ENCODE measurements at regions not wholly inside any gene's neighbourhood (a gene's known extent, or its start where the extent isn't known, plus 50 kb on each side); places are given as distances from the start of the nearest gene placed in this dataset.
A peak's percentile ranks its signal among the peaks of the same experiment; 100 is the strongest.

DNA sequence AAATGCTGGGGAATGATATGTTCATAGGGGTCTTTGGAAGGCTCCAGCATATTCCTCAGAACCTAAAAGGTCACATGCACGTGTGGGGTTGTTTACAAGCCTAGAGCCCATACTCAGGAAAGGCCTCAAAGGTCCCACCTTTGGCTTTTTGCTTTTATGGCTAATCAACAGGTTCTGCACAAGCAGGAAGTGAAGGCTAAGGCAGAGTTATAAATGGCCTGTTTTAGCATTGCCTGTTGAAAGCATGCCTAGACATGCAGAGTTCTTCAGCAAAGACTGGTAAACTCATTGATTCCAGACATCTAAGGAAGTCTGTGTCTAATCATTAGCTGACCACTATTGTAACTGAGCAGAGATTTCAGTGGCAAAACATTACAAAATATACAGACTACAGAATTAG is 198.3 kb downstream of the KCNRG start:
- H3K4me3 ChIP-seq (replicated peaks; ENCODE audit: low read depth, low read length): no peak overlapping the region
- DNase-seq (ENCODE audit: low read depth): no peak
- TF ChIP-seq, protein P1, sequence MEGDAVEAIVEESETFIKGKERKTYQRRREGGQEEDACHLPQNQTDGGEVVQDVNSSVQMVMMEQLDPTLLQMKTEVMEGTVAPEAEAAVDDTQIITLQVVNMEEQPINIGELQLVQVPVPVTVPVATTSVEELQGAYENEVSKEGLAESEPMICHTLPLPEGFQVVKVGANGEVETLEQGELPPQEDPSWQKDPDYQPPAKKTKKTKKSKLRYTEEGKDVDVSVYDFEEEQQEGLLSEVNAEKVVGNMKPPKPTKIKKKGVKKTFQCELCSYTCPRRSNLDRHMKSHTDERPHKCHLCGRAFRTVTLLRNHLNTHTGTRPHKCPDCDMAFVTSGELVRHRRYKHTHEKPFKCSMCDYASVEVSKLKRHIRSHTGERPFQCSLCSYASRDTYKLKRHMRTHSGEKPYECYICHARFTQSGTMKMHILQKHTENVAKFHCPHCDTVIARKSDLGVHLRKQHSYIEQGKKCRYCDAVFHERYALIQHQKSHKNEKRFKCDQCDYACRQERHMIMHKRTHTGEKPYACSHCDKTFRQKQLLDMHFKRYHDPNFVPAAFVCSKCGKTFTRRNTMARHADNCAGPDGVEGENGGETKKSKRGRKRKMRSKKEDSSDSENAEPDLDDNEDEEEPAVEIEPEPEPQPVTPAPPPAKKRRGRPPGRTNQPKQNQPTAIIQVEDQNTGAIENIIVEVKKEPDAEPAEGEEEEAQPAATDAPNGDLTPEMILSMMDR (IDR thresholded peaks at IDR 0.05; ENCODE audit: low read length, missing control alignments): no peak

DNA sequence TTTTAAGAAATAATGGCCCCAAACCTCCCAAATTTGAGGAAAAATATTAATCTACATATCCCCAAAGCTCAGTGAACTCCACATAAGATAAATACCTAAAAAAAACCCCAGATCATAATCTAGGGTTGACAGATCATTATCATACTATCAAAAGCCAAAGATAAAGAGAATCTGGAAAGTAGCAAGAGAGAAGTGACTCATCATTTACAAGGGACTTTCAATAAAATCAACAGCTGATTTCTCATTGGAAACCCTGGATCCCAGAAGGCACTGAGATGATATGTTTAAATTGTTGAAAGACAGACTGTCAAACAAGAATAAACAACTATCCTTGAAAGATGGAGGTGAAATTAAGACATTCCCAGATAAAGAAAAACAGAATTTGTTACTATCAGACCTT is 199.3 kb downstream of the KCNRG start:
- no peak overlapping the region for H3K4me3 ChIP-seq (replicated peaks; ENCODE audit: low read depth, low read length)
- DNase-seq (ENCODE audit: low read depth): no peak
- TF ChIP-seq, protein P1 (IDR thresholded peaks at IDR 0.05; ENCODE audit: low read length, missing control alignments): no peak

DNA sequence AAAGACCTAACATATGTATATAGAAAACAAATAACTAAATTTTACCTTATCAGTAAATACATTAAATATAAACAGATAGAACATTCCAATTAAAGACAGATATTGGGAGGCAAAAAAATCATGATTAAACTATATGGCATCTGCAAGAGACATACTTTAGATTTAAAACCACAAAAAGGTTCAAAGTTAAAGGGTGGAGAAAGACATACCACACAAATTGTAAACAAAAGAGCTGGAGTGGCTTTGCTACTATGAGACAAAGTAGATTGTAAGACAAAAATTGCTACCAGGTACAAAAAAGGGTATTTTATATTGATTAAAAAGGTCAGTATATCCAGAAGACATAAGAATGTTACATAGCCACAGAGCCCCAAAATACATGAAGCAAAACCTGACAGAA is 200.2 kb downstream of the KCNRG start:
- DNase-seq (ENCODE audit: low read depth): no peak
- TF ChIP-seq, protein P1 (IDR thresholded peaks at IDR 0.05; ENCODE audit: low read length, missing control alignments): no peak
- H3K4me3 ChIP-seq (replicated peaks; ENCODE audit: low read depth, low read length): no peak overlapping the region

DNA sequence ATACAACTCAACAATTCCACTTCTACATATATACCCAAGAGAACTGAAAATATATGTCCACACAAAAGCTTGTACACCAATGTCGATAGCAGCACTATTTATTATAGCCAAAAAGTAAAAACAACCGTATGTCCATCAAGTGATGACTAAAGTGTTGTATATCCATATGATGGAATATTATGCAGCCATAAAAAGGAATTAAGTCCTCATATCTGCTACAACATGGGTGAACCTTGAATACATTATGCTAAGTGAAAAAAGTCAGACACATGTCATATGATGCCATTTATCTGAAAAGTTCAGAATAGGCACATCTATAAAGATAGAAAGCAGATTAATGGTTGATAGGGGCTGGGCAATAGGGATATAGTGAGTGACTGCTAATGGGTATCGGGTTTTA is 204.5 kb downstream of the KCNRG start:
- TF ChIP-seq, protein P1 (IDR thresholded peaks at IDR 0.05; ENCODE audit: low read length, missing control alignments): no peak
- H3K4me3 ChIP-seq (replicated peaks; ENCODE audit: low read depth, low read length): no peak overlapping the region
- DNase-seq (ENCODE audit: low read depth): no peak

DNA sequence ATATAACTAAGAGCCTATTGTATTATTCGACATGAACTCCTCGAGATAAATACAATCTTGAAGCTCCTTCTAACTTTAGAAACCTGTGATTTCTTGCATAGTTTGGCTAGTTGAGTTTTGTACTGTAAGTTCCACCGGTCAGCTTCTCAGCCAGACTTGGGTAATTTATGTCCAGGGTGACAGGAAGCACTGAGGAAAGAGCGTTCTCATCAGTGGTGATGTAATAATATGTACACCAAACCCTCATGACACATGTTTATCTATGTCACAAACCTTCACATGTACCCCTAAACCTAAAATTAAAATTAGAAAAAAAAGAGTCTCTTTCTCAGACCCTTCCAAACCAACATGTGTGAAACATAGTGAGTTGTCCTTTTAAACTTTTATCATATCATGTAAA is 205.7 kb downstream of the KCNRG start:
- no peak overlapping the region for H3K4me3 ChIP-seq (replicated peaks; ENCODE audit: low read depth, low read length)
- TF ChIP-seq, protein P1 (IDR thresholded peaks at IDR 0.05; ENCODE audit: low read length, missing control alignments): no peak
- DNase-seq (ENCODE audit: low read depth): no peak

DNA sequence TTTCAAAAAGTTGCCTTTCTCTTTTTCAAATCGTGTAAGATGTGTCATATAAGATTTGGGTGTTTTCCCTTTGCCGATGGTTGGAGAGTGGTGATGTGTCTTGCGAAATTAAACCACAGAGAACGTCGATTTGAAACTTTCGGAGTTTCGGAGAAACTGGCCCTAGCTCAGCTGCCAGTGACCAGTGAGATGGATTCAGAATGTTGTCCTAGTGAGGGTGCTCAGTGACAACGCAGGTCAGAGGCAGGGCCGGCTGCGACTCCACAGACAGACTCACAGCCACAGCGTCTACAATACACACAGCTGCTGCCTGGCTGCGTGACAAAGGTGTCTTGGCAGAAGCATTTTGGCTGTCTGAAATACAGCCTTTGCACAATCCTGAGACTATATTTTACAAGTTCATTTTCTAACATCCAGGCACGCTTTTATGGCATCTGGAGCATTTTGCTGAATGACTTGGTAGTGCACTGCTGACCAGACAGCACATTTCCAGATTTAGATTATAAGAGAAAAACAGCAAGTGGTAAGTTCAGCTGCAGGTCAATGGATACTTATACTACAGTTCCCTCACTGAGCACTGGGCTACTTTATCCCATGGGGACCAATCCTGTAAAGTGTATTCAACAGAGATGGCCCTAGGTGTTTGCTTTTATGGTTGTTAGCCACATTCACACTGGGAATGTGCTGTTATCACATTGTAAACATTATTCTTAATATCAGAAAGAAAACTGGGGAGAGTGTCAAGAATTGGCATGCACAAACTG is 207.5 kb downstream of the KCNRG start:
- peak; percentile 90 for DNase-seq (ENCODE audit: low read depth)
- TF ChIP-seq, protein P1 (IDR thresholded peaks at IDR 0.05; ENCODE audit: low read length, missing control alignments): no peak
- H3K4me3 ChIP-seq (replicated peaks; ENCODE audit: low read depth, low read length): peak overlapping the region; percentile 42

DNA sequence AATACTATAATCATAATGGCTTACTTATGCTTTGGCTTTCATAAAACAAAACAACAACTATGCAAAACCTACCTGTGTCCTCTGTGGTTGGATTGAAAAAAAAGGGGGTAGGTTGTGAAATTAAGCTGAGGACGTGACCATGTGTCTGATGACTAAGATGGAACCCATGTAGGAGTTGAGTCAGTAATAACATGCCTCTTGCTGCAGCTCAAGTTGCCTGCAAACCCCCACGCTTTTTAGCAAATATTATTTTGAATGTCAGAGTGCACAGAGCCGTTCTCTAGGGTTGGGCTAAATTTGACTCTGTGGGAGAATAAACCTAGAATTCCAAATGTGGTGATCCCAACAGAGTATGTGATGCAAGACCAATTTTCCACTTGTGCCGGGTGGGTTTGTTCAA is 209.3 kb downstream of the KCNRG start:
- peak; percentile 49 for DNase-seq (ENCODE audit: low read depth)
- H3K4me3 ChIP-seq (replicated peaks; ENCODE audit: low read depth, low read length): no peak overlapping the region
- TF ChIP-seq, protein P1 (IDR thresholded peaks at IDR 0.05; ENCODE audit: low read length, missing control alignments): no peak

Measured in fibroblast of pulmonary artery (primary cell).